Stimulated activated CD8-positive, alpha-beta memory T cell treated with anti-CD3 and anti-CD28 coated beads, Interleukin-4, amount 100 ng/mL, for 48 hours (primary cell): ENCODE measurements at regions not wholly inside any gene's neighbourhood (a gene's known extent, or its start where the extent isn't known, plus 50 kb on each side); places are given as distances from the start of the nearest gene placed in this dataset.

Source experiments
- DNase-seq: peaks from one replicate; pipeline ENCODE4 v3.0.0-alpha.2; 2020

DNA sequence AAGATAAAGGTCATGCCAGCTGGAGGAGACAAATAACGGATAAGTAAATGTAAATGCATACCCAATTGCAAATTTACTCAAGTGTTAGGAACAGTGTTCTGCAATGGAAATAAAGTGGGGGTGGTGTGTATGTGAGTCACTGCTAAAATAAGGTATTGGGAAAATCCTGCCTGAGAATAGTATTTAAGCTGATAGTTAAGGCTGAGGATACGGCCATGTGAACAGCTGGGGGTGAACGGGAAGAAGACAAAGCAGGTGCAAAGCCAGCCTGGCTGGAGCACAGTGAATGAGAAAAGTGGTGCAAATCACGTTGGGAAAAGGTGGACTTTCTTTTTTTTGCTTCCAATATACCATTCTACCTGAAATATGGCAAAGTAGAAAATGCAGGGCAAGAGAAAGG lies 242.4 kb upstream of the SLC10A2 start:
- no peak for DNase-seq

- DNase-seq, result no peak
Observed at GRCh38 chr13:103306163-103306562, 239.9 kb upstream of the SLC10A2 start.

DNA sequence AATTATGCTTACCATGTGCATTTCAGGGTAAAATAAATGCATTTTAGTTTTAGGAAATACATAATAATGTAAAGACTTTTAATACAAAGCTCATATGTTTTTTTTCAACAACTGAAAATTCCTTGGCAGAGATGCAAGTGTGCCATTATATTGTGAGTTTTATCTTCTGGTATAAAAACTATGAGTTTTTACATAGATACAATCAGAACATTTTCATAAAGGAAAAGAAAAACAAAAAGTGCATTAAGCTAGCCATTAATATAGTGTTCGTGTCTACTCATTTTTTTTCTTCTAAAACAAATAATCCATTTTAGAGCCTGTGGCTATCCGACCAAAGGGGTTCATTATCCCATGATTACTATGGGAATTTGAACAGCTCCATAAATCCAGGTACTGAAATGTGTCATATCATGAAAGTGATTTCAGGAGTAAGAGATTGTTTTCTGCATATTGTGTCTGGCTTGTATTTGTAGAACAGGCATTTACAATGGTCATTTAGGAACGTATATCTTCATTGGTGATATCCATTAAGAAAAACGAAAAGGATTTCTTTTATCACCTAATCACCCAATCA lies 236.9 kb upstream of the SLC10A2 start:
- no peak for DNase-seq

DNA sequence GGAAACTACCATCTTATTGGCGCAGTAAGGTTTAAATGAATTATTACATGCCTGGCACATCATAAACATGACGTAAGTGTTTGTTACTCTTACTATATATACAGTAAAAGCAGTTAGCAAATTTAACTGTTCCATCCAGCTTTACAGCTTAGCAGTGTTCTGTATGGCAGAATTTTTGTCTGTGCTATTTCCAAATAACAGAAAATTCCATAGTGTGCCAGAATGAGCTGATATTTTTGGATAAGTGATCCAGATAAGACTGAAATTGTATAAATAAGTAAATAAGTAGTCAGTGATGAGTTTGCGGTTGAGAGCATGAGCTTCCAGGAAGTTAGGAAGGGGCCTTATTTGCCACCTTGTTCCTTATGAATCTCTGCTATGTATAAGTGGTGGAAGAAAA lies 236.5 kb upstream of the SLC10A2 start:
- DNase-seq, result no peak

- DNase-seq, result no peak
Observed at GRCh38 chr13:103299079-103299478, 232.9 kb upstream of the SLC10A2 start.

GRCh38 chr13:103297083-103297482 lies 230.9 kb upstream of the SLC10A2 start:
- DNase-seq, result no peak

- DNase-seq, result no peak
Observed at GRCh38 chr13:103291798-103292572, 225.8 kb upstream of the SLC10A2 start.

DNA sequence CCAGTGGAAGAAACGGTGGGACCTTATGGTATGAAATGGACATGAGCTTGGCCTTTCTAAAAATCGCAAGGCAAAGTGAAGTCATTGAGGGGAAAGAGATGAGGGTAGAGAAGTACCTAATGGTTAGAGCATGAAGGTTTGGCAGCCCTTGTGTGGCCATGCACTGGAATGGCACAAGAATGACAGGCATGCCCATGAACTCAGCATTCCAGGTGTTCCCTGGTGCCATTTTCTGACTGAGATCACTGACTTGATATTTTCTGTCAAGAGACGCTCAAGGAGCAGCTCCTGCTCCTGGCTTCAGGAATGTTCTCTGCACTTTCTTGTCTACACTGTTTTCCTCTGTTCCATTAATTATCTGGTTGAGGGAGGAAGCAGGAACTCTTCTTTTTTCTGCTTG lies 225.0 kb upstream of the SLC10A2 start:
- no peak for DNase-seq

GRCh38 chr13:103289681-103290080 lies 223.5 kb upstream of the SLC10A2 start:
- no peak for DNase-seq

DNA sequence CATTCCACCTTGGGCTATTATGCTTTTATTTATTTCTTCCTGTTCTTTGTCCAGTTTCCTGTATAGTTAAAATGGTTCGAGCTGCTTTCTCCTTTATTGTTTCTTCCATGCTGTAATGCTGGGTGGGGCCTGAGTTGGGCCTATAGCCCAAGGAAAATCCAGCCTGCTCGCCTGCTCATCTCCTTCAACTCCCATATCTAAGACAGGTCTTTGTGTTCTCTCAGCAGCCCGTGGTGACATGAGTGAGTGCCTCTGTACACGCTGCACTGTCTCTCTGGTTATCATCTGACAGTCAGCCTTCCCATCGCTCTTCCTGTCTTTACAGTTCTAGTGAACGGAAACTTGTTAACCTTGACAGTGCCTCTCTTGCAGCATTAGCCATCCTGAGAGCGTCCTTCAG lies 221.9 kb upstream of the SLC10A2 start:
- DNase-seq, result no peak

DNA sequence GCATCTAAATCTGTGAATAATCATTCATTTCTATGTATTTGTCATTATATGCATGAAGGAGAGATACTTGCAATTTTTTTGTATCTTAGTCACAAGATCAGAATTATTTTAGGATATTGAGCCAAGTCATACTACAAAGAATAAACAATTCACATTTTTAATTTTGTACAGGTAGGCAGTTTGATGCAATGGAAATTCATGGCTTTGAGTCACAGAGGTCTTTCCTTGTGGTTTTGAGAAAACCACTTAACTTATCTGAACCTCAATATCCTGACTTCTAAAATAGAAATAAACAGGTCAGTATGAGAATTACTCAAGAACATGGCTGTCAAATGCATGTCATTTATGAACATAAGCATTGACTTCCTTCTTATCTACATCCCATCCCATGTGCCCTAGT lies 221.4 kb upstream of the SLC10A2 start:
- no peak for DNase-seq

DNA sequence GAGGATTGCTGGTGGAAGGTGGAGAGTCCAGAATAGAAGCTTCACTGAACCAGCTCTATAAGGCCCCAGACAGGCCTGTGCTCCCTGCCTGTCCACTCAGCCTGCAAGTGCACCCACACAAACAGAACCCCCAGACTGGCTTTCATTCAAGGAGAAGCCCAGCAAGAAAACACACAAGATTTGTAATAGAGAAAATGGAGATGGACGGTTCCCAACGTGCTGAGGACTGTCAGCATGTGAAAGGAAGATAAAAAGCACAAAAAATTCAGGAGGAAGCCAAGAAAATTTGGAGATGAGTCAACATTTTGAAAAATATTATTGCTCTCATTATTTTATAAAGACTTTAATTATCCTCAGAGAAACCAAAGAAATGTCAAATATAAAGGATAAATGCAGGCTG lies 218.2 kb upstream of the SLC10A2 start:
- DNase-seq, result no peak

DNA sequence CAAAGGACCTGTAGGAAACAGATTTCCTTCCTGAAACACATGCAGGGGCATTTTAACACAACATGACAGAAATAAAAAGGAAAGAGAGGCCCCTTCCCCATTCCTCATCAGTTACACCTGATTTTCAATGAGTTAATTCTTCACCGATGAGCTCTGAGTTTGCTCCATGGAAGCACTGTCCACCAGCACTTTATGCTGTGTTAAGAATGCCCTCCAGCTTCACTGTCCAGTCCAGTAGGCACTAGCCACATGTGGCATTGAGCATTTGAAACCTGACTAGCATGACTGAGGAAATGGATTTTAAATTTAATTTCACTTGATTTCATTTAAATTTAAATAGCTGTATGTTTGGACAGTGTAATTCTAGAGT lies 217.2 kb upstream of the SLC10A2 start:
- no peak for DNase-seq

DNA sequence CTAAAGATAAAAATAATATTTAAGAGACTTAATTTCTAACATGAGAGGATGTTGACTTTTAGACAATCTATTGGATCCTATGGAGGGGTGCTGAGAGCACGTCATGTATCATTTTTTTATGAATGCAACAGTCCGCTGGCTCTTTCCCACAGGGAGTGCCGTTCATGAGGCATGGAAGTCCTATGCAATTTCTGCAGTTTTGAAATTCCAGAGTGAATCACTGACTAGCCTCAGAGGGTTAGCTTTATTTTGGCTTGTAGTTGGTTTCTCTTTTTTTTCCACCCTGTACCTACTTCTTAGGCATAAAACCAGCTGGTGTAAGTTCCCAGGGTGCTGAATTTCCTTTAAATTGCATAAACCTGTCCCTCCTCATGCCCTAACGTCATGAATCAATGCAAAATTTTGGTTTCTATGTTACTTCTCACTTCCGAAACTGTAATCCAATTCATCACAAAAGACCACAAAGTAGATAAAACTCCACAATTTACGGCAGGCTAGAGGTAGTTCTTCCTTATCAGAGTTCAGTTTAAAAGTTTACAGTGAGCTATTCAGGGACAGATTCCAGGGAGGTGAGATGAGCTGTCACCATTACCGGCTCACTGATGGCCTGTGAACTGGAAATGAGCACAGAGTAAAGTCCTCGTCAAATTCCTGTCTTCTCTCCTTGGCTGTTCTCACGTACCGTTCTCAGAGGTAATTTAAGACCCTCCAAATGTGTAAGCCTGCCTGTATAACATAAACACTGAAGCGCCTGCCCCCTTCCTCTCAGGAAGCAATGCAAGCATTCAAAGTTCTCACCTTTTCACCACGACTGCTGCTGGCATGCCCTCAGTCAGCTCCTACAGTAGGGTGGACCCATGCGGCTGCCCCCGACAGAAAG lies 216.6 kb upstream of the SLC10A2 start:
- DNase-seq, result no peak

GRCh38 chr13:103277959-103278694 lies 211.9 kb upstream of the SLC10A2 start:
- no peak for DNase-seq

DNA sequence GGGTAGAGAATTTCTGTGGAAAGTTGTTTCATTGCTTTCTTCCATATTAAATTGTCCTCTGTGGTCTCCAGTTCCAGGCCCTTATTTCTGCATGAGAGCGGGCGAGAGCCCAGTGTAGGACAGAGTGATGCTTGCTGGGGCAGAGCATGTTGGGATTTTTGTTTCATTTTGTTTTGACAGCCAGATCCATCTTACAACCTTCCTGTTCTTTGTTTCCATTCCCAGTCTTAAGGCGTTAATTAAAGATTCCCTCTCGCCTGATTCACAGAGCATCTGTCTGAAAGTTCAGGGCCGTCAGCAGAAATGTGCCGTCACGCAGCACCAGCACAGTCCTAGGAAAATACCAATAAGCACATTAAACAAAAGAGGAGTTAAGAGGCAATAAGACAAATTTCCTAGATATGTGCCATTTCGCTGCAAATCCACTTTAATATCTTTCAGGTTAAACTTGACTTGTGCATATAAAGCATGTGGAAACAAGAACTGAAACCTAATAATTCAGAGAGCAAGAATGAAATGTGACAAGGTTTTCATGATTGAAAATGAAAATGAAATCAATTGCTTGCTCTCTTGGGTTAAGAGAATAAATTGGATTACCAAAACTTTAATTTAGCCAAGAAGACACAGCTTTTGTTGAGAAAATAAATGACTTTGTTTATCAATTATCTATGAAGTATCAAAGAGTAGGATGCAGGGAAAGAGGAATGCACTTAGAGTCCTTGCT lies 210.7 kb upstream of the SLC10A2 start:
- DNase-seq, result no peak

GRCh38 chr13:103275722-103276121 lies 209.5 kb upstream of the SLC10A2 start:
- DNase-seq, result no peak

GRCh38 chr13:103275081-103275480 lies 208.9 kb upstream of the SLC10A2 start:
- no peak for DNase-seq

DNA sequence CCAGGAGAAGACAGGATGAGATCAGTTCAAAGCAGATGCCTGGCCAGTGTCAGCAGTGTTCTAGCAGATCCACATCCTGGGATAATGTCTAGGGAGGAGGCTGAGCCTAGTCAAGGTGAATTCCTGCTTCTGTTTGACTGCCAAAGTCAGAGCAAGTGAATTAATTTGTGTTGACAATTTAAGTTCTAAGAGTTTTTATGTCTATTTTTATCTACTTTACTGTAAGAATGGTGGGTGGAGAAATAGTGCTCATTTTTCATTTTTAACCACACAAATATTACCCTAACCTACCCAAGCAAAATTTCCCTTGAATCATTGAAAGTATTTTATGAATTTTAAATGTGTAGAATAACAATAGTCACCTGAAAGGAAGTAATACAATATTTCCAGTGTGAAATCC lies 207.6 kb upstream of the SLC10A2 start:
- no peak for DNase-seq

- DNase-seq, result no peak
Observed at GRCh38 chr13:103272770-103273169, 206.6 kb upstream of the SLC10A2 start.

DNA sequence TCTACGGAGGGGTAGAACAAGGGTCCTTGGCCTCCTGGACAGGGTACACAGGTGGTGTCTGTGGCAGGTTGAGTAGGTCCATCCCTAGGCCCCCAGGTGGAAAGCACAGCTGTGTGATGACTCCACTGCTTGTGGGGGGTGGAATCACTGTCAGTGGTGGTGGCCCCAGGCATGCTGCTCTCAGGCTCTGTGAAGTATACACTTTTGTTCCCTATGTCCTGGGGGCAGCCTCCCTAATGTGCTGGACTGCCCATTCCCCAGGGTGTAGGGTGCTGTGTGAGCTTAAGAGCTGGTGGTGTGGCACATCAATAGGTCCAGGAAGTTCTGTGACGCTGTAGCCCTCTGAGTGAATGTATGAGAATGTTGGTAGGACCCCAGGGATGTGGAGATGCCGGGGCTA lies 197.2 kb upstream of the SLC10A2 start:
- DNase-seq, result no peak

- DNase-seq, result no peak
Observed at GRCh38 chr13:103255587-103256301, 189.5 kb upstream of the SLC10A2 start.
